NCI-H2227 (cell line): ENCODE measurements at regions not wholly inside any gene's neighbourhood (a gene's known extent, or its start where the extent isn't known, plus 50 kb on each side); places are given as distances from the start of the nearest gene placed in this dataset.

Experiments used
- DNase-seq: peaks from one replicate; lab custom pipeline; 2025; ENCODE audit not compliant: unreplicated experiment; lab: John Stamatoyannopoulos, UW

DNA sequence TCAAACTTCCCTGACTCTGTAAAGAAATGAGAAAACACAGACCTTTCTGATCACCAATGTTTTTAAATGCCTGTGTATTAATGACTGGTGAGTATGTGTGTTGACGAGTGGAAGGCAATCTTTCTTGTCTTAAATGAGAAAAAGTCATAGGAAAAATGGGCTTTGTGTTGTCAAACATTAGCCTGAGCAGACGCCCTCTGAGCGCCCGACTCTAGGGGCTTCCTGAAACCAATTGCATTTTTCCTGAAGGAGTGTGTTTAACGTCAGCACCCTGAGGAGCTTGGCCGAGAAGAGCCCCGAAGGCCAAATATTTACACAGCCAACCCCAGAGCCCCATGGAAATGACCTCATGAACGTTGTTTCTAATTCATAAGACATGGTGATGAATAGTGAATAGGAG is 154.3 kb downstream of the PHF2 start:
- DNase-seq, result no peak

DNA sequence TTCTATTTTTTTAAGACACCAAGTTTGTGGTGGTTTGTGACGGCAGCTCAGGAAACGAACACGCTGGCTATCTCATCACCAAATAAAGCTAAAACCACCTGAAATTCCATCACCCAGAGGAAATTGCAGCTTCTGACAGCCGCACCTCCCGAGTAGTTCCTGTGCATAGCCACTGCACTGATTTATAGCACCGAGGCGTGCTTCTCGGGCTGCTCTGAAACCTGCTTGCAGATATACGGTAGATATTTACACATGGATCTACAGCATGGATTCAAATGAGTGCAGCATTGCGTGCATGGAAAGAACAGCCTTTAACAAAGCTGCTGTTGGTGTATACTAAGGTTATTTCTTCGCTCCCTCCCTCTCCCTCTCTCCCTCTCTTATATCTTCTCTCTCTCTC is 153.8 kb downstream of the PHF2 start:
- DNase-seq, result no peak
